DOHH2 (cell line): ENCODE measurements at regions not wholly inside any gene's neighbourhood (a gene's known extent, or its start where the extent isn't known, plus 50 kb on each side); places are given as distances from the start of the nearest gene placed in this dataset.

ENCODE experiments used
- H3F3A ChIP-seq: fragments of 200-600 bp; sonication (generic), shearing (Covaris generic); 2 replicates; pipeline ENCODE4 v1.6.0; 2016; ENCODE audit warnings: antibody characterized with exemption, mild to moderate bottlenecking; ENCODE audit not compliant: control insufficient read depth, insufficient read depth
- H3K27ac ChIP-seq: fragments of 200-600 bp; sonication (generic); 2 replicates; pipeline ENCODE4 v1.5.1; 2014; ENCODE audit warnings: low read depth, mild to moderate bottlenecking, low read length, moderate library complexity
- H3K27me3 ChIP-seq: fragments of 200-600 bp; sonication (generic); 2 replicates; pipeline ENCODE4 v1.6.1; 2014; ENCODE audit warnings: mild to moderate bottlenecking, low read length, mixed read lengths; ENCODE audit not compliant: control insufficient read depth
- H3K36me3 ChIP-seq: fragments of 200-600 bp; sonication (generic); 2 replicates; pipeline ENCODE4 v1.6.1; 2014; ENCODE audit warnings: mild to moderate bottlenecking, low read length, moderate library complexity, mixed read lengths; ENCODE audit not compliant: control insufficient read depth
- H3K4me1 ChIP-seq: fragments of 200-600 bp; sonication (generic); 2 replicates; pipeline ENCODE4 v1.6.1; 2014; ENCODE audit warnings: mild to moderate bottlenecking, low read length, mixed read lengths; ENCODE audit not compliant: control insufficient read depth
- H3K4me2 ChIP-seq: fragments of 200-600 bp; sonication (generic); 2 replicates; pipeline ENCODE4 v1.6.0; 2014; ENCODE audit warnings: mild to moderate bottlenecking, low read length, moderate library complexity
- H3K4me3 ChIP-seq: fragments of 200-600 bp; sonication (generic); 2 replicates; pipeline ENCODE4 v1.5.1; 2014; ENCODE audit warnings: mild to moderate bottlenecking, low read length, mixed read lengths
- H3K79me2 ChIP-seq: fragments of 200-600 bp; sonication (generic); 2 replicates; pipeline ENCODE4 v1.6.1; 2014; ENCODE audit warnings: mild to moderate bottlenecking, low read length, mixed read lengths; ENCODE audit not compliant: control insufficient read depth
- H3K9me2 ChIP-seq: fragments of 200-600 bp; sonication (generic); replicated peaks from 2 replicates; pipeline ENCODE4 v1.6.1; 2014; ENCODE audit warnings: mild to moderate bottlenecking, low read length, mixed read lengths; ENCODE audit not compliant: control insufficient read depth
- H3K9me3 ChIP-seq: fragments of 200-600 bp; sonication (generic); 2 replicates; pipeline ENCODE4 v1.6.1; 2014; ENCODE audit warnings: antibody characterized with exemption, low read length, mixed read lengths; ENCODE audit not compliant: control insufficient read depth, insufficient read depth
- H4K20me1 ChIP-seq: fragments of 200-600 bp; sonication (generic); 2 replicates; pipeline ENCODE4 v1.6.0; 2014; ENCODE audit warnings: low read depth, mild to moderate bottlenecking, antibody characterized with exemption, low read length, moderate library complexity; ENCODE audit not compliant: control insufficient read depth, insufficient read depth
- EZH2phosphoT487 ChIP-seq: fragments of 200-600 bp; sonication (generic); IDR thresholded peaks from 2 replicates; pipeline ENCODE4 v1.6.1; 2017; ENCODE audit warnings: borderline replicate concordance, mild to moderate bottlenecking, antibody characterized with exemption, low read length, moderate library complexity, mixed read lengths
- TF ChIP-seq, protein P1 (sequence below): fragments of 200-600 bp; sonication (generic); IDR thresholded peaks from one replicate; pipeline ENCODE4 v1.5.1; 2014; ENCODE audit warnings: antibody characterized with exemption, mild to moderate bottlenecking, low read depth, low read length; ENCODE audit not compliant: poor library complexity, severe bottlenecking

DNA sequence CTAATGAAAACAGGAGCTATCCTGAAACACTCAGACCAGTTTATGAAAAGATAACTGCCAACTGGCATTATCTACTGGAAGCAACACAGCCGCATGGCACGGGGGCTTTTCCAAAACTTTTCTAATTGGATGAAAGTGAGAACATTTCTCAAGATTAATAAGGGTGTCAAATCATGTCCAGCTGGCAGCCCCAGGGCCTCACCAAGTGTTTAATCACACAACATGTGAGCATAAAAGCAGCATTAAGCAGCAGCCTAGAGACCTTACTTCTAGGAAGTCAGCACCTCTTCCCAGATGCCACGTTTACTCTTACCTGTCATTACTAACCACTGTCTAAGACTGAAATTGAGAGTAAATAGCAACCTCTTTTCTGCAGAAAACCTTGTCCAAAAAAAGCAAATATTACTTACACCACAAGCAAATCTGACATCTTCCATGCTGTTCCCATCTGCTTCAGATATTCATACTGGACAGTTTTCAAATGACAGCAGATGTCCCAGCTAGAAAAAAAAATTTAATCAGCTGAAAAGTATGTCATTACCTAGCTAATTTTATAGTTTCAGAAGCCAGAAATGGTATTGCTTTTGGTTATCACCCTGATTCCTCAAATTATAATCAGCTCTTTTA lies 341.5 kb upstream of the ZP4 start:
- H3K36me3 ChIP-seq: no peaks in the 10 kb centered on the region
- no peak for TF ChIP-seq EZH2phosphoT487
- TF ChIP-seq, protein P1, sequence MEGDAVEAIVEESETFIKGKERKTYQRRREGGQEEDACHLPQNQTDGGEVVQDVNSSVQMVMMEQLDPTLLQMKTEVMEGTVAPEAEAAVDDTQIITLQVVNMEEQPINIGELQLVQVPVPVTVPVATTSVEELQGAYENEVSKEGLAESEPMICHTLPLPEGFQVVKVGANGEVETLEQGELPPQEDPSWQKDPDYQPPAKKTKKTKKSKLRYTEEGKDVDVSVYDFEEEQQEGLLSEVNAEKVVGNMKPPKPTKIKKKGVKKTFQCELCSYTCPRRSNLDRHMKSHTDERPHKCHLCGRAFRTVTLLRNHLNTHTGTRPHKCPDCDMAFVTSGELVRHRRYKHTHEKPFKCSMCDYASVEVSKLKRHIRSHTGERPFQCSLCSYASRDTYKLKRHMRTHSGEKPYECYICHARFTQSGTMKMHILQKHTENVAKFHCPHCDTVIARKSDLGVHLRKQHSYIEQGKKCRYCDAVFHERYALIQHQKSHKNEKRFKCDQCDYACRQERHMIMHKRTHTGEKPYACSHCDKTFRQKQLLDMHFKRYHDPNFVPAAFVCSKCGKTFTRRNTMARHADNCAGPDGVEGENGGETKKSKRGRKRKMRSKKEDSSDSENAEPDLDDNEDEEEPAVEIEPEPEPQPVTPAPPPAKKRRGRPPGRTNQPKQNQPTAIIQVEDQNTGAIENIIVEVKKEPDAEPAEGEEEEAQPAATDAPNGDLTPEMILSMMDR: no peak
- no peaks in the 10 kb centered on the region for H3K4me1 ChIP-seq
- no peaks in the 10 kb centered on the region for H3K27me3 ChIP-seq
- no peak overlapping the region for H3K4me3 ChIP-seq
- no peaks in the 10 kb centered on the region for H3F3A ChIP-seq
- no peaks in the 10 kb centered on the region for H3K79me2 ChIP-seq
- H3K9me3 ChIP-seq: no peaks in the 10 kb centered on the region; the same call in 1 of the 2 replicates
- no peaks in the 10 kb centered on the region for H4K20me1 ChIP-seq
- no peak overlapping the region for H3K27ac ChIP-seq
- no peak overlapping the region for H3K4me2 ChIP-seq
- no peaks in the 10 kb centered on the region for H3K9me2 ChIP-seq

DNA sequence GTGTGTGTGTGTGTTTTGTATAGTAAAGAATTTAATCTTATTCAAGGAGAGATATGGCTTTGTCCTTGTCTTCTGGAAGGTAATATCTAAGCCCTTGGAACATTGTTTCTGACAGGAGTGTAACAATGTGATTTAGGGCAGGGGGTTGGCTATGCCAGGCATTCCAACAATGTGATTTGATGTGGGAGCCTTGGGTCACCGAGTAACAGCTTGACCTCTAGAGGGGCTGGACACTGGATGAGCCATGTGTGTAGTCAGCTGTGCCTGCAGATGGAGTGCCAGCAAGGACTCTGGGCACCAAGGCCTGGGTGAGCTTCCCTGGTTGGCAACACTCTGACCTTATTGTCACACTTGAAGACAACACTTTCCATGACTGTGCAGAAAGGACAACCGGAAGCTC lies 336.1 kb upstream of the ZP4 start:
- H4K20me1 ChIP-seq: no peaks in the 10 kb centered on the region
- TF ChIP-seq, protein P1: no peak
- no peak for TF ChIP-seq EZH2phosphoT487
- no peaks in the 10 kb centered on the region for H3K27me3 ChIP-seq
- no peaks in the 10 kb centered on the region for H3K4me1 ChIP-seq
- H3K9me2 ChIP-seq: no peaks in the 10 kb centered on the region
- H3K9me3 ChIP-seq: no peaks in the 10 kb centered on the region; the same call in 1 of the 2 replicates
- H3K4me2 ChIP-seq: no peak overlapping the region
- no peaks in the 10 kb centered on the region for H3F3A ChIP-seq
- H3K4me3 ChIP-seq: no peak overlapping the region
- H3K79me2 ChIP-seq: no peaks in the 10 kb centered on the region
- no peak overlapping the region for H3K27ac ChIP-seq
- H3K36me3 ChIP-seq: no peaks in the 10 kb centered on the region

DNA sequence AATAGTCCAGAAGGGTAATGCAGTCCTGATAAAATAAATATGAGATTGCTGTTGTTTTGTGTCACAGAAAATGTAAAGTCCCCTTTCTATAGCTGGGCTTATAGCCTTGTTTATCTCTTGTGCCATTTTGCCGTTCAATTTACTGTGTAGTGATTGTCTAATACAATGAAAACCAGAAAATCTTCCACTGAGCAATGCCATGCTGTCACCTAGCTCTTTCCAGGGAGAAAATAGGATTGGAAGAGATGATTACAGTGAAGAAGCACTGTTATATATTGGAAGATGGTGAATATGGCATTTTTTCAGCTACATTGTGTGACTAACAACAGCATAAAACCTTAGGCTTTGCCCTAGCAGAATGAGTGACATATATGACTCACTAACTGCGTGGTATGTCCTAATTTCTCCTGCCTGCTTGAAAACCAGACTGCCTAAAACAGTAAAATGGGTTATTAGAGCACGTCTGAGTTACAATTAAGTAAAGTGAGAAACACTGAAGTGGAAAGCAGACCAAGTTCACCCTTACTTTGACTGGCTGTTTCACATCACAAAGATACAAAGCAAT lies 332.4 kb upstream of the ZP4 start:
- Histone ChIP-seq H3K9me2 (no peaks in the 10 kb centered on the region), H4K20me1 (no peaks in the 10 kb centered on the region), H3K27ac (no peak overlapping the region), H3K27me3 (no peaks in the 10 kb centered on the region), H3F3A (no peaks in the 10 kb centered on the region), H3K4me1 (no peaks in the 10 kb centered on the region), H3K4me2 (no peak overlapping the region), H3K79me2 (no peaks in the 10 kb centered on the region), H3K36me3 (no peaks in the 10 kb centered on the region), H3K9me3 (no peaks in the 10 kb centered on the region; the same call in 1 of the 2 replicates), H3K4me3 (no peak overlapping the region)
- no peak for TF ChIP-seq EZH2phosphoT487
- TF ChIP-seq, protein P1: no peak
